Peyer's patch (tissue), 4 donors: ENCODE measurements at regions not wholly inside any gene's neighbourhood (a gene's known extent, or its start where the extent isn't known, plus 50 kb on each side); places are given as distances from the start of the nearest gene placed in this dataset.

ENCODE experiments used
- DNase-seq, 3 donors: peaks; one replicate each; pipeline ENCODE4 v3.0.0-alpha.2; 2017 to 2019
- H3K27ac ChIP-seq, 4 donors: fragments of 200-600 bp; sonication (generic); one replicate each; pipeline ENCODE4 v1.5.1; 2016 to 2019
- H3K27me3 ChIP-seq, 2 donors: fragments of 200-600 bp; sonication (generic); one replicate each; pipeline ENCODE4 v1.5.1; 2019
- H3K36me3 ChIP-seq, 3 donors: fragments of 200-600 bp; sonication (generic); one replicate each; pipeline ENCODE4 v1.5.1; 2016 to 2019
- H3K4me1 ChIP-seq, 4 donors: fragments of 200-600 bp; sonication (generic); one replicate each; pipeline ENCODE4 v1.5.1; 2016 to 2019
- H3K4me3 ChIP-seq, 4 donors: fragments of 200-600 bp; sonication (generic); 1 replicate in 3 of 4; 2 replicates in 1 of 4; pipeline ENCODE4 v1.5.1; 2016 to 2019; ENCODE audit warnings: mild to moderate bottlenecking in 1 of 4
- H3K9me3 ChIP-seq, 4 donors: fragments of 200-600 bp; sonication (generic); one replicate each; pipeline ENCODE4 v1.5.1; 2016 to 2019; ENCODE audit warnings: mild to moderate bottlenecking in 1 of 4
- CTCF ChIP-seq, 6 experiments: fragments of 450-650 bp in 4 of 6; fragments of 200-600 bp in 2 of 6; sonication (generic) in 1 of 6; IDR thresholded peaks; one replicate each; pipeline ENCODE4 v1.5.1; 2017 to 2019; ENCODE audit warnings: antibody characterized with exemption in 6 of 6, mild to moderate bottlenecking in 3 of 6, moderate library complexity in 1 of 6
- POLR2A ChIP-seq, 2 donors: fragments of 450-650 bp; IDR thresholded peaks; one replicate each; pipeline ENCODE4 v1.5.1; 2017; ENCODE audit warnings: antibody characterized with exemption in 2 of 2, mild to moderate bottlenecking in 2 of 2, moderate library complexity in 2 of 2

GRCh38 chr11:76257074-76257719 lies 50.9 kb upstream of the WNT11 start:
- no peak overlapping the region for H3K4me3 ChIP-seq
- H3K9me3 ChIP-seq, result no peaks in the 10 kb centered on the region
- no peaks in the 10 kb centered on the region for H3K4me1 ChIP-seq
- H3K36me3 ChIP-seq, result no peaks in the 10 kb centered on the region
- no peak for DNase-seq
- no peak overlapping the region for H3K27ac ChIP-seq
- no peaks in the 10 kb centered on the region for H3K27me3 ChIP-seq
- TF ChIP-seq POLR2A (IDR thresholded peaks at IDR 0.05) (no peak), CTCF (IDR thresholded peaks at IDR 0.05) (no peak)

- H3K27ac ChIP-seq, result no peak overlapping the region
- no peak for DNase-seq
- no peaks in the 10 kb centered on the region for H3K4me1 ChIP-seq
- no peak overlapping the region for H3K4me3 ChIP-seq
- no peaks in the 10 kb centered on the region for H3K36me3 ChIP-seq
- H3K9me3 ChIP-seq, result peaks cover 0 to 2% (median 0%) of the 10 kb centered on the region in 4 donors
- TF ChIP-seq CTCF (IDR thresholded peaks at IDR 0.05) (no peak), POLR2A (IDR thresholded peaks at IDR 0.05) (no peak)
- H3K27me3 ChIP-seq, result no peaks in the 10 kb centered on the region
These were observed 50.1 kb upstream of the WNT11 start for GRCh38 chr11:76256448-76256847.
